ENCODE measurements at regions not wholly inside any gene's neighbourhood (a gene's known extent, or its start where the extent isn't known, plus 50 kb on each side); places are given as distances from the start of the nearest gene placed in this dataset.

GRCh38 chr2:5825686-5826085, 133.5 kb downstream of the SOX11 start:
- no peak for TF ChIP-seq EZH2 (IDR thresholded peaks at IDR 0.05; ENCODE audit: low read length)
- TF ChIP-seq, protein P1, sequence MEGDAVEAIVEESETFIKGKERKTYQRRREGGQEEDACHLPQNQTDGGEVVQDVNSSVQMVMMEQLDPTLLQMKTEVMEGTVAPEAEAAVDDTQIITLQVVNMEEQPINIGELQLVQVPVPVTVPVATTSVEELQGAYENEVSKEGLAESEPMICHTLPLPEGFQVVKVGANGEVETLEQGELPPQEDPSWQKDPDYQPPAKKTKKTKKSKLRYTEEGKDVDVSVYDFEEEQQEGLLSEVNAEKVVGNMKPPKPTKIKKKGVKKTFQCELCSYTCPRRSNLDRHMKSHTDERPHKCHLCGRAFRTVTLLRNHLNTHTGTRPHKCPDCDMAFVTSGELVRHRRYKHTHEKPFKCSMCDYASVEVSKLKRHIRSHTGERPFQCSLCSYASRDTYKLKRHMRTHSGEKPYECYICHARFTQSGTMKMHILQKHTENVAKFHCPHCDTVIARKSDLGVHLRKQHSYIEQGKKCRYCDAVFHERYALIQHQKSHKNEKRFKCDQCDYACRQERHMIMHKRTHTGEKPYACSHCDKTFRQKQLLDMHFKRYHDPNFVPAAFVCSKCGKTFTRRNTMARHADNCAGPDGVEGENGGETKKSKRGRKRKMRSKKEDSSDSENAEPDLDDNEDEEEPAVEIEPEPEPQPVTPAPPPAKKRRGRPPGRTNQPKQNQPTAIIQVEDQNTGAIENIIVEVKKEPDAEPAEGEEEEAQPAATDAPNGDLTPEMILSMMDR (optimal IDR thresholded peaks at IDR 0.05 in 1 of 3, IDR thresholded peaks at IDR 0.05 in 1 of 3, conservative IDR thresholded peaks at IDR 0.05 in 1 of 3; ENCODE audit: extremely low read depth in 1 of 3, insufficient read depth in 2 of 3, low read length in 3 of 3): no peak
